KBM-7 (cell line): ENCODE measurements at regions not wholly inside any gene's neighbourhood (a gene's known extent, or its start where the extent isn't known, plus 50 kb on each side); places are given as distances from the start of the nearest gene placed in this dataset.

ENCODE experiments used
- DNase-seq: peaks from one replicate; pipeline ENCODE4 v3.0.0-alpha.2; 2015
- in situ Hi-C: fragments of 300-500 bp; cut with MboI; formaldehyde crosslinking; loops from 2 replicates; pipeline ENCODE4 v1.14.3; 2020; ENCODE audit warnings: low sequenced_read_pairs, low pct_unique_long_range_greater_than_20kb, mixed read lengths

GRCh38 chr7:16045296-16045695 lies 358.8 kb upstream of the MEOX2 start:
- in situ Hi-C loops = no loop called here
- no peak for DNase-seq

- in situ Hi-C loops = no loop called here
- DNase-seq = no peak
These were observed 358.2 kb upstream of the MEOX2 start for GRCh38 chr7:16044645-16045044.

GRCh38 chr7:16040346-16040745 lies 353.9 kb upstream of the MEOX2 start:
- in situ Hi-C loops = no loop called here
- DNase-seq = no peak

- no peak for DNase-seq
- in situ Hi-C loops = no loop called here
These were observed 352.4 kb upstream of the MEOX2 start for GRCh38 chr7:16038906-16039305.

- DNase-seq = no peak
- in situ Hi-C loops = no loop called here
These were observed 348.9 kb upstream of the MEOX2 start for GRCh38 chr7:16035392-16035791.

- in situ Hi-C loops = no loop called here
- no peak for DNase-seq
These were observed 348.4 kb upstream of the MEOX2 start for GRCh38 chr7:16034866-16035265.

- no peak for DNase-seq
- in situ Hi-C loops = no loop called here
These were observed 347.9 kb upstream of the MEOX2 start for GRCh38 chr7:16034353-16034752.

GRCh38 chr7:16033233-16033632 lies 346.8 kb upstream of the MEOX2 start:
- in situ Hi-C loops = no loop called here
- no peak for DNase-seq

- in situ Hi-C loops = no loop called here
- DNase-seq = no peak
These were observed 342.2 kb upstream of the MEOX2 start for GRCh38 chr7:16028636-16029035.

- in situ Hi-C loops = no loop called here
- DNase-seq = no peak
These were observed 341.6 kb upstream of the MEOX2 start for GRCh38 chr7:16028103-16028502.

GRCh38 chr7:16027396-16027795 lies 340.9 kb upstream of the MEOX2 start:
- in situ Hi-C loops = no loop called here
- DNase-seq = no peak

- in situ Hi-C loops = no loop called here
- DNase-seq = no peak
These were observed 340.0 kb upstream of the MEOX2 start for GRCh38 chr7:16026253-16027020.

- in situ Hi-C loops = no loop called here
- no peak for DNase-seq
These were observed 339.2 kb upstream of the MEOX2 start for GRCh38 chr7:16025696-16026095.

GRCh38 chr7:16023503-16023902 lies 337.0 kb upstream of the MEOX2 start:
- in situ Hi-C loops = no loop called here
- DNase-seq = no peak

GRCh38 chr7:16023046-16023445 lies 336.6 kb upstream of the MEOX2 start:
- peak; percentile 10 for DNase-seq
- in situ Hi-C loops = no loop called here

- in situ Hi-C loops = no loop called here
- no peak for DNase-seq
These were observed 335.4 kb upstream of the MEOX2 start for GRCh38 chr7:16021851-16022250.

- DNase-seq = no peak
- in situ Hi-C loops = no loop called here
These were observed 329.5 kb upstream of the MEOX2 start for GRCh38 chr7:16015981-16016380.

- in situ Hi-C loops = no loop called here
- no peak for DNase-seq
These were observed 327.5 kb upstream of the MEOX2 start for GRCh38 chr7:16014031-16014430.

- in situ Hi-C loops = no loop called here
- DNase-seq = no peak
These were observed 321.4 kb upstream of the MEOX2 start for GRCh38 chr7:16007911-16008310.

GRCh38 chr7:16004702-16005101 lies 318.2 kb upstream of the MEOX2 start:
- in situ Hi-C loops = no loop called here
- DNase-seq = no peak

- in situ Hi-C loops = no loop called here
- no peak for DNase-seq
These were observed 315.0 kb upstream of the MEOX2 start for GRCh38 chr7:16001477-16001876.
